Activated T-cell treated with anti-CD3 and anti-CD28 coated beads, Interleukin-2, amount 50 U/mL, for 24 hours (primary cell): ENCODE measurements at regions not wholly inside any gene's neighbourhood (a gene's known extent, or its start where the extent isn't known, plus 50 kb on each side); places are given as distances from the start of the nearest gene placed in this dataset.

Experiments used
- DNase-seq: peaks from one replicate; pipeline ENCODE4 v3.0.0-alpha.2; 2020
- H3K27ac Mint-ChIP-seq: 2 replicates; pipeline ENCODE4 v1.8.0; 2020; ENCODE audit warnings: mild to moderate bottlenecking, mixed read lengths
- H3K27me3 Mint-ChIP-seq: 2 replicates; pipeline ENCODE4 v1.8.0; 2020; ENCODE audit warnings: mixed read lengths
- H3K36me3 Mint-ChIP-seq: 2 replicates; pipeline ENCODE4 v1.8.0; 2020; ENCODE audit warnings: low read depth, mixed read lengths
- H3K4me1 Mint-ChIP-seq: 2 replicates; pipeline ENCODE4 v1.8.0; 2020; ENCODE audit warnings: low read depth, mixed read lengths
- H3K4me3 Mint-ChIP-seq: 2 replicates; pipeline ENCODE4 v1.8.0; 2020; ENCODE audit warnings: mild to moderate bottlenecking, moderate library complexity, mixed read lengths
- H3K9me3 Mint-ChIP-seq: 2 replicates; pipeline ENCODE4 v1.8.0; 2020; ENCODE audit warnings: mixed read lengths

DNA sequence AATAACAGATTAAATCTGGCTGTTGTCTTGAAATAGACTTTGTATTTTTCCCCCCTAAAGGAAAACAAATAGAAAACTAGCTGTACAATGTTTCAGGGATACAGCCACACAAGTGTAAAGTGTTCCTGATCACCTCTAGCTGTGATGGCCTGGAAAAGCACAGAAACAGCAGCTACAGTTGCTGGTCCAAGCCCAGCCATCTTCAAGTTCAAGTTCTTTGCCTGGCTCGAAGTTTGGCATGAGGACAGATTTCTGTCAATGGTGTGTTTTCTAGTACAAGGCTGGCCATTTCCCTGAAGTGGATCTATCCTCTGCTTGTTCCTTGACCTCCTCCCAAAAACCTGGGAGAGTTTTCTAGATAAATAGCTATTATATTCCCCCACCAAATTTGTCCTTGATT, 272.2 kb upstream of the ADRA1B start:
- Mint-ChIP-seq H3K4me3 (no peak overlapping the region), H3K27me3 (peaks cover 4% of the 10 kb centered on the region), H3K9me3 (no peaks in the 10 kb centered on the region), H3K27ac (no peak overlapping the region), H3K4me1 (no peaks in the 10 kb centered on the region), H3K36me3 (no peaks in the 10 kb centered on the region)
- DNase-seq: no peak

DNA sequence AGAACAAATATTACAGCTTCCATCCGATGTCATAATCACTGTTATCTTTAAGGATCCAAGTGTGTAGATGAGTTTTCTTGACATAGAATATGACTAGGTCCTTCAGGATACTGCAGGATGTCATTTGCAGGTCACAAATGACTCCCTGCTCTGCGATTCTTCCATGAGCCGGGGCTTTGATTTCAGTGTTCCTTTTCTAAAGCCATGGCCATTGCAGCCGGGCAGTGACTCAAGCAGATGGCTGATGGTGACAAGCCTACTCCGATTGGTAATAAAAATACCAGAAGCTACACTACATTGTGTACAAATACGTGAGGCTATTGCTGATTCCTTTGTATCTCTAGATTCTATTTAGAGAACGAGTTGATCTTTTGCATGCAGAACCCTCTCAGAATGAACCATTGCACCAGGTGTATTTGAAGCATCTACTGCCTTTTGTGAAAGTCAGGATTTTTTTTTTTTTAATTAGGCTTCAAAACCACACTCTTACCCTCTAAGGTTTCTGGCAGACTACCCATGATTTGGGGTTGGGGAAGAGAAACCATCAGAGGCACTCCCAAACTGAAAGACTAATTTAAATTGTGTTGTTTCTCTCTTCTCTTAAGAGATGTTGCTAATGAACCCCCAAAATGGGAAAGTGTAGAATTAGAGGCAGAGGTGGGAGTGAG, 271.0 kb upstream of the ADRA1B start:
- Mint-ChIP-seq H3K9me3 (no peaks in the 10 kb centered on the region), H3K27ac (no peak overlapping the region), H3K4me1 (no peaks in the 10 kb centered on the region), H3K4me3 (no peak overlapping the region), H3K36me3 (no peaks in the 10 kb centered on the region), H3K27me3 (peaks cover 4% of the 10 kb centered on the region)
- DNase-seq: no peak

DNA sequence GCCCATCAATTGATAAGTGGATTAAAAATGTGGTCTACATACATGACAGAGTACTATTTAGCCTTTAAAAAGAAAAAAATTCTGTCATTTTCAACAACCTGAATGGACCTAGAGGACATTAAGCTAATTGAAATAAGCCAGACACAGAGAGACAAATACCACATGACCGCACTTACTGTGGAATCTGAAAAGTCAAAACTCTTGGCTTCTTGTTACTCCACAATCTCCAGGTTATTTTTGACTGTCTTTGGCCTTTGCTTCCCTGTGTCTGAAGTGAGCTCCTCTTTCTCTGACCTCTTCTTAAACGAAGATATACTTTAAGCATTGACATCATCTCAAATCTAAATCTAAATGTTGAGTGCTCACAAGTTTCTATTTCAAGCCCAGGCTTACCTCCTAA, 265.5 kb upstream of the ADRA1B start:
- Mint-ChIP-seq H3K27me3 (no peaks in the 10 kb centered on the region), H3K9me3 (no peaks in the 10 kb centered on the region), H3K4me1 (no peaks in the 10 kb centered on the region), H3K27ac (no peak overlapping the region), H3K36me3 (no peaks in the 10 kb centered on the region), H3K4me3 (no peak overlapping the region)
- no peak for DNase-seq

DNA sequence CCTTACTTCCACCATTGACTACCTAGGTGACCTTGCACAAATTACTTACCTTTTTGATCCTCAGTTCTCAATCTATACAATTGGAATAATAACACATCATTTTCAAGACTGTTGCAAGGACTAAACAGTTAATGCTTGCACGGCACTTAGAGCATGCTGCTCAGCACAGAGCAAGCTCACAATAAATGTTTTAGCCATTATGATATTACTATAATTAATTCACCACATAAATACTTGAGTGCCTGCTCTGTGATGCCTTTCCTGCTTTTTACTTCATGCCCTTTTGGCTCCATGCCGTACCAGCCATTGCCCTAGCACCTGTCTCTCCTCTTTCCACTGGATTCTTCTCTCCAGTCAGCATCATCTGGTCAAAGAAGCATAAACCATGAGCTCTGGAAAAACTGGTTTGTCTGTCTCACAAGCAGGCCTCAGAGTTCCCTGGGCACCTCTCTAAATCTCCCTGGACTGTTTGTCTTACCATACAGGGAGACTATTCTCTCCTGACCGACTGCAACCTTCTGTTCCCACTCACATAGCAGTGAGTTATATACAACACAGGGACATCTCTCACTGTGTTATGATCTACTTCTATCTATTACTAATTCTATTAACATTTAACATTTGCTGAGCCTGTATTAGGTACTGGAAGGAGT, 260.4 kb upstream of the ADRA1B start:
- no peaks in the 10 kb centered on the region for H3K27me3 Mint-ChIP-seq
- H3K4me3 Mint-ChIP-seq: no peak overlapping the region
- H3K27ac Mint-ChIP-seq: no peak overlapping the region
- no peaks in the 10 kb centered on the region for H3K4me1 Mint-ChIP-seq
- DNase-seq: no peak
- H3K36me3 Mint-ChIP-seq: no peaks in the 10 kb centered on the region
- no peaks in the 10 kb centered on the region for H3K9me3 Mint-ChIP-seq

DNA sequence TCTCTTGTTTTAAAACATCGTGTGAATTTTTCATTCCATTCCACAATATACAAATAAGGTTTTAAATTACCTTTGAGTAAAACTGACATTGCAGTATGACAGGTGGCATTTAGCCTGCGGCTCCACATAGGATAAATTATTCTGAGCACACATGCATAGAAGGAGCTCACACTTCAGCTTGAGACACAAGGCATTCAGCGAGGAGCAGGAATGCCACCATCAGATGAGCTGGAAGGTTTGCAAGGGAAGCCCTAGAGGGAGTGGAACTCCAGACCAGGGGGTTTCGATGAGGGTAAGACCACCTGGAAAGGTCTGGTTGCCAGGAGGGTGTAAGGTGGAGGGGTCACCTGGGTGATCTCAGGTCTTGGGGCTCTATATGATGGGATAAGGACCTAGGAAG, 259.0 kb upstream of the ADRA1B start:
- no peak for DNase-seq
- Mint-ChIP-seq H3K27me3 (no peaks in the 10 kb centered on the region), H3K9me3 (no peaks in the 10 kb centered on the region), H3K27ac (no peak overlapping the region), H3K36me3 (no peaks in the 10 kb centered on the region), H3K4me3 (no peak overlapping the region), H3K4me1 (no peaks in the 10 kb centered on the region)

DNA sequence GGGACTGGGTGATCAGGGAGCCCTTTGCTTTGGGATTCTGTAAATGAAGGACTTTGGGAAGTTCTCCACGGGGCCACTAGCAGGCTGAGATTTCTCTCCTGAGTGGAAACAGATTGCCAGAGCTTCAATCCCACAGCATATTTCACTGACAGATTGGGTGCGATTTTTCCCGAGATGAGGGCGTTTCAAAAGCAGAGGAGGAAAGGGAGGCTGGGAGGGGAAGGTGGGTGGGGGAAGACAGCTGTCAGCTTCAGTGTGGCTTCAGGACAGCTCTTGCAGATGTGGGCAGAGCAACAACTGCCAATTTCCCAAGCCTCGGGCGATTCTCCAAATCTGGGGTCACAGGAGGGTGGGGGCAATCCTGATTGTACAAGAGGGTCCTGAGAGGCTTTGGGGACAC, 258.5 kb upstream of the ADRA1B start:
- H3K27me3 Mint-ChIP-seq: no peaks in the 10 kb centered on the region
- DNase-seq: no peak
- no peaks in the 10 kb centered on the region for H3K4me1 Mint-ChIP-seq
- H3K4me3 Mint-ChIP-seq: no peak overlapping the region
- H3K36me3 Mint-ChIP-seq: no peaks in the 10 kb centered on the region
- no peaks in the 10 kb centered on the region for H3K9me3 Mint-ChIP-seq
- no peak overlapping the region for H3K27ac Mint-ChIP-seq

DNA sequence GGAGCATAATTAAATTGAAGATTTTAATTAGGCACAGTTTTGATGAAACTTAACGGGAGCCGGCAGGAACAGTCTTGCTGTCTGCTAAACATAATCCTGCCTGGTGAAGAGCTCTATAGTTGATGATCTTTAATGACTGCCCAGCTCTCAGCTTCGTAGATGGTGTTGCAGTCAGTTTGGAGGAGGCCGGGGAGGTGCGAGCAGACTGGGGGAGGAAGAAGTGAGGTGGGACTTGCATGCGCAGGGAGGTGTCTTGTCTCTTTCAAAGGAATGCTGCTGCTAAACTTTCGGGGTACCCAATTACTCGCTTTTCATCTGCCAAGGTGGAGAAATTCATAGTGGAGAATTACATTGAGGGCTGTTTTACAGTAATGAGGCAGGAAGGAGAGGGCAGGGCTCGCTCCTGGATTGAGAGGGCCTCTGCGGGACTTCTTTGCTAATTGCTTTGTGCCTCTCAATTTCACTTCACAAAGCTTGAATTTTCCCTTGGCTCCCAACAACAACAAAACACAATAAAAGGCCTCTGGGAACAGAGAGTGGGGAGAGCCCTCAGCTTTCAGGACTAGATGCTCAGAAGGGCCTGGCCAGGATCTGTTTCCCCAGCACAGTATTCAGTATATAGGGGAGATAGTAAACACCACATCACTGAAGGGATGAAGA, 257.9 kb upstream of the ADRA1B start:
- Mint-ChIP-seq H3K27me3 (no peaks in the 10 kb centered on the region), H3K4me1 (no peaks in the 10 kb centered on the region), H3K36me3 (no peaks in the 10 kb centered on the region), H3K27ac (no peak overlapping the region), H3K9me3 (no peaks in the 10 kb centered on the region), H3K4me3 (no peak overlapping the region)
- DNase-seq: no peak

DNA sequence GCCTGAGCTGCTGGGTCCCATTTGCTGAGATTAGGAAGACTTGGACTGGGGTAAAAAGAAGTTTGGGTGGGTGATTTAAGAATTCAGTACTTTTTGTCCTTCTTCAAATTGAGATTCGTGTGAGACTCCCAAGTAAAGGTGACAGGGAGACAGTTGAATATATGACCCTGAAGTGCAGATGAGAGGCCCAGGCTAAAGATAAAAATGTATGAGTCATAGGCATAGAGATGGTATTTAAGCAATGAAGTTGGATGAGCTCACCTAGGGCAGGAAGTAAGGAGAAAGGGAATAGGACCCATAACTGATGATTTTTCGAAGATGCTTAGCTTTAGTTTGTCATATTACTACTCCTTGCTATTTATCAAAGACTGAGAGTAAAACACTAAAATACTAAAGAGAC, 255.9 kb upstream of the ADRA1B start:
- Mint-ChIP-seq H3K27ac (no peak overlapping the region), H3K9me3 (no peaks in the 10 kb centered on the region), H3K4me1 (no peaks in the 10 kb centered on the region), H3K4me3 (no peak overlapping the region), H3K36me3 (no peaks in the 10 kb centered on the region), H3K27me3 (no peaks in the 10 kb centered on the region)
- no peak for DNase-seq

DNA sequence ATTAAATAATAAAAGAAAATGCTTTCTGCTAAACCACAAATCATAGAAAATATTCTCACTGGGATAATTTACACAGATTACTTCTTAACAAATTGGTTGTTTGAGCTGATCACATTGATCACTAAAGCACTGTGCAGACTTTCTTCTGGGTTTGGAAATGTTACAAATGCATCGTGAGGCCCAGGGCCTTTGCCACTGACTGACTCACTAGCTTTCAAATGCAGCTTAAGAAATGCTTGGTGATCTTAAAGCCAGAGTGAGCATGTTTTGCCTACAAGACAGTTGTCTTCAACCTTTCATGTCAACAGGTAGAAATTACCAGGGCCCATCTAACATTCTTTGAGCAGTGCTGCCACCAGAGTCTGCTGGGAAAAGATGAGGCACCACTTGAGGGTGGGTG, 252.3 kb upstream of the ADRA1B start:
- DNase-seq: no peak
- no peaks in the 10 kb centered on the region for H3K9me3 Mint-ChIP-seq
- H3K4me3 Mint-ChIP-seq: no peak overlapping the region
- no peaks in the 10 kb centered on the region for H3K27me3 Mint-ChIP-seq
- H3K36me3 Mint-ChIP-seq: no peaks in the 10 kb centered on the region
- H3K27ac Mint-ChIP-seq: no peak overlapping the region
- H3K4me1 Mint-ChIP-seq: no peaks in the 10 kb centered on the region

DNA sequence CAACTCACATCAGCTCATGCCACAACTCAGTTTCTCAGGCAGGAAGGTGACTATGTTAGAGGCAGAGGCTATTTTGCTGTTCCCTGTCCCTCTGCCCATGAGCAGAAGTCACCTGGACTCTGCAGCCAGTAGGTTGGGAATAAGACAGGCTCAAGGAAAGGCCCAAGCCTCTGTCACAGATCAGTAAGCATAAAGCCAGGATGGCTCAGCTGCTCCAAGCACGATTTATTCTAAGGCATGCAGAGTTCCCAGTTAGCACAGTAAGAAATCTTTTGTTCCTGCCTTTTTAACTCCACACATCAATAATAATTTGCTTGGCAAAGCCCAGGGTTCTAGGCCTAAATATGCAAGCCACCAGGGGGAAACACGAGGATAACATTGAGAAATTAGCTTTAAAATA, 249.0 kb upstream of the ADRA1B start:
- Mint-ChIP-seq H3K27ac (no peak overlapping the region), H3K4me1 (no peaks in the 10 kb centered on the region), H3K27me3 (no peaks in the 10 kb centered on the region), H3K9me3 (peaks cover 10% of the 10 kb centered on the region), H3K36me3 (no peaks in the 10 kb centered on the region), H3K4me3 (no peak overlapping the region)
- no peak for DNase-seq

DNA sequence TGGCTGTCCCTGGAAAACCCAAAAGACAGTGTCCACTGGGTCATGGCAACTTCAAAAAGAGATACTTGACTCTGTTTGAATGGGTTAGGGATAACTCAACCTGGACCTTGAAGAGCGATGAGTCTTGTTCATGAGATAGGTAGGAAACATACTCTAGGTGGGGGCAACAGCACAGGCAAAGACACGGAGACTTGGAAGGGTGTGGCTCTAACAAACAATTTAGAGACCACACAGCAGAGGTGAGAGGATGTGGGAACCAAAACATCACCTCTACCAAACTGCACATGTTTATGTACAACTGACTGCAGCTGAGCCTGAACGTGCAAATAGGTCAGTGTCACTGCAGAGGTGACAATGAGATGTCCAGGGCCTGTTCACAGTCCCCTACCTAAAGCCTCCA, 247.7 kb upstream of the ADRA1B start:
- Mint-ChIP-seq H3K4me1 (peaks cover under 1% of the 10 kb centered on the region), H3K9me3 (peaks cover 16% of the 10 kb centered on the region), H3K27ac (no peak overlapping the region), H3K27me3 (no peaks in the 10 kb centered on the region), H3K4me3 (no peak overlapping the region), H3K36me3 (no peaks in the 10 kb centered on the region)
- no peak for DNase-seq

DNA sequence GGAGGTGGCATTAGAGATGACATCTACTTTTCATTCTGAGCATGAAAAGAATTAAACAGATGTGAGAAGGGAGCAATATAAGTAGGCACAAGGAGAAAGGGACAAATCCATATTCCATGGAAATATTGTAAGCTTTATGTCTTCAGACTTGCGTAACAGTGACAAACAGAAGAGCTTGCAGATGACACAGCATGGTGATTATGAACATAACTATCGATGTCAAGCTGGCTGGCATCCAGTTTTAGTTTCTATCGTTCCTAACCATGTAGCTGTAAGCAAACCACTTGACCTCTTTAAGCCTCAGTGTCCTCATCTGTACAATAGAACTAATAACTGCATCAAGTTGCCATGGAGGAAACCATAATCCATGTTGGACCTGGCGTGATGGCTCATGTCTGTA, 246.7 kb upstream of the ADRA1B start:
- Mint-ChIP-seq H3K4me3 (no peak overlapping the region), H3K27ac (no peak overlapping the region), H3K9me3 (peaks cover 17% of the 10 kb centered on the region), H3K27me3 (no peaks in the 10 kb centered on the region), H3K36me3 (no peaks in the 10 kb centered on the region), H3K4me1 (peaks cover 2% of the 10 kb centered on the region)
- DNase-seq: no peak

DNA sequence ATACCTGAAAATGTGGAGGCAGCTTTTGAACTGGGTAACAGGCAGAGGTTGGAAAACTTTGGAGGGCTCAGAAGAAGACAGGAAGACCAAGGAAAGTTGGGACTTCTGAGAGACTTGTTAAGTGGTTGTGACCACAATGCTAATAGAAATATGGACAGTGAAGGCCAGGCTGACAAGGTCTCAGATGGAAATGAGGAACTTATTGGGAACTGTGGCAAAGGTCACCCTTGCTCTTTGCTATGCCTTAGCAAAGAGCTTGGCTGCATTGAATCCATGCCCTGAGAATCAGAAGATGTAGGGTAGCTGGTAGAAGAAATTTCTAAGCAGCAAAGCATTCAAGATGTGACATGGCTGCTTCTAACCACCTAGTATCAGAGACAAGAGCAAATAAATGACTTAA, 244.4 kb upstream of the ADRA1B start:
- no peak overlapping the region for H3K4me3 Mint-ChIP-seq
- H3K36me3 Mint-ChIP-seq: no peaks in the 10 kb centered on the region
- DNase-seq: no peak
- H3K4me1 Mint-ChIP-seq: peaks cover 2% of the 10 kb centered on the region
- H3K9me3 Mint-ChIP-seq: peaks cover 17% of the 10 kb centered on the region
- no peak overlapping the region for H3K27ac Mint-ChIP-seq
- peaks cover 10% of the 10 kb centered on the region for H3K27me3 Mint-ChIP-seq

DNA sequence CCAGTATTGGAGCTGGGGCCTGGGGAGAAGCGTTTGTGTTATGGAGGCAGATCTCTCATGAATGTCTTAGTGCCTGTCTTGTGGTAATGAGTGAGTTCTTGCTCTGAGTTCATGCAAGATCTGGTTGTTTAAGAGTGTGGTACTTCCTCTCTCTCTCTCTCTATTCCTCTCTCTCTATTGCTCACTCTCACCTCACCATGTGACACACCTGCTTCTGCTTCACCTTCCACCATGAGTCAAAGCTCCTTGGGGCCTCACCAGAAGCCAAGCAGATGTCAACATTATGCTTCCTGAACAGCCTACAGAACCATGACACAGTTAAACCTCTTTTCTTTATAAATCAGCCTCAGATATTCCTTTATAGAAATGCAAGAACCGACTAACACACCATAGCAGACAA, 242.7 kb upstream of the ADRA1B start:
- Mint-ChIP-seq H3K27me3 (peaks cover 10% of the 10 kb centered on the region), H3K9me3 (peaks cover 20% of the 10 kb centered on the region)

DNA sequence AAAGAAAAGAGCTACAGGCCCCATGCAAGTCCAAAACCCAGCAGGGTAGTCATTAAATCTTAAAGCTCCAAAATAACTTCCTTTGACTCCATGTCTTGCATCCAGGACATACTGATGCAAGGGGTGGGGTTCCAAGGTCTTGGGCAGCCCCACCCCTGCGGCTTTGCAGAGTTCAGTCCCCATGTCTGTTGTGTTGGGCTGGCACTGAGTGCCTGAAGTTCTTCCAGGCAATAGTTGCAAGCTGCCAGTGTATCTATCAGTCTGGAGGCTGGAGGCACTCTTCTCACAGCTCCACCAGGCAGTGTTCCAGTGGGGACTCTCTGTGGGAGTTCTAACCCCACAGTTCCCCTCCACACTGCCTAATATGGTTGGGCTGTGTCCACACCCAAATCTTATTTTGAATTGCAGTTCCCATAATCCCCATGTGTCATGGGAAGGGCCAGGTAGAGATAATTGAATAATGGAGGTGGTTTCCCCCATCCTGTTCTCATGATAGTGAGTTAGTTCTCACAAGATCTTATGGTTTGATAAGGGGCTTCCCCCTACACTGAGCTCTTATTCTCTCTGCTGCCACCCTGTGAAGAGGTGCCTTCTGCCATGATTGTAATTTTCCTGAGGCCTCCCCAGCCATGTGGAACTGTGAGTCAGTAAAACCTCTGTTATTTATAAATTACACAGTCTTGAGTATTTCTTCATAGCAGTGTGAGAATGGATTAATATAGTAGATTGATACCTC, 237.5 kb upstream of the ADRA1B start:
- peaks cover 32% of the 10 kb centered on the region for H3K9me3 Mint-ChIP-seq
- no peak overlapping the region for H3K27ac Mint-ChIP-seq
- H3K4me3 Mint-ChIP-seq: no peak overlapping the region
- DNase-seq: no peak
- H3K36me3 Mint-ChIP-seq: peaks cover 9% of the 10 kb centered on the region
- peaks cover 10% of the 10 kb centered on the region for H3K27me3 Mint-ChIP-seq
- peaks cover 19% of the 10 kb centered on the region for H3K4me1 Mint-ChIP-seq

More for the DNA sequence above, 242.7 kb upstream of the ADRA1B start:
- DNase-seq: no peak
- Mint-ChIP-seq H3K27ac (no peak overlapping the region), H3K36me3 (no peaks in the 10 kb centered on the region), H3K4me1 (peaks cover 6% of the 10 kb centered on the region), H3K4me3 (no peak overlapping the region)
